ENCODE measurements at regions not wholly inside any gene's neighbourhood (a gene's known extent, or its start where the extent isn't known, plus 50 kb on each side); places are given as distances from the start of the nearest gene placed in this dataset.

GRCh38 chr14:43249116-43249515 is 1258.0 kb downstream of the FSCB start:
- Histone ChIP-seq H3K27me3 (ENCODE audit: control insufficient read depth, insufficient read depth, low read length) (no peaks in the 10 kb centered on the region), H3K9me3 (ENCODE audit: control insufficient read depth, insufficient read depth, low read depth, low read length) (no peaks in the 10 kb centered on the region), H3K27ac (ENCODE audit: low read length) (no peak overlapping the region), H3K4me3 (ENCODE audit: low read depth in 2 of 2, low read length in 2 of 2) (no peak overlapping the region), H3K36me3 (ENCODE audit: control insufficient read depth, insufficient read depth, low read length) (no peaks in the 10 kb centered on the region), H3K4me1 (ENCODE audit: control insufficient read depth, insufficient read depth, low read length) (no peaks in the 10 kb centered on the region)
- DNase-seq (ENCODE audit: low read depth, low spot score) (no peak), ATAC-seq (no peak)
- POLR2A ChIA-PET = no interaction called here
- in situ Hi-C loops (cut with HindIII; ENCODE audit: low pct_unique_long_range_greater_than_20kb, low sequenced_read_pairs) (no loop called here), intact Hi-C loops (cut with micrococcal nuclease; ENCODE audit: unreplicated experiment) (no loop called here)
- no TSS peak for BruUV-seq (replicated peaks)
- TF ChIP-seq SIN3A (IDR thresholded peaks at IDR 0.05; ENCODE audit: borderline replicate concordance, insufficient read depth, low read depth, low read length) (no peak), REST (IDR thresholded peaks at IDR 0.05; ENCODE audit: insufficient read depth in 1 of 2, low read depth in 2 of 2, low read length in 1 of 2) (no peak), CTCF (IDR thresholded peaks at IDR 0.05) (no peak), TCF7L2 (IDR thresholded peaks at IDR 0.05; ENCODE audit: low read depth, low read length) (no peak), POLR2AphosphoS5 (IDR thresholded peaks at IDR 0.05; ENCODE audit: low read depth, low read length) (no peak)
- CTCF ChIA-PET = no interaction called here

- BruUV-seq (replicated peaks) = no TSS peak
- intact Hi-C loops (cut with micrococcal nuclease; ENCODE audit: unreplicated experiment) = no loop called here
- no peak for DNase-seq (ENCODE audit: low read depth, low spot score)
- H3K27ac ChIP-seq (ENCODE audit: low read length) = no peak overlapping the region
- no peak for TF ChIP-seq POLR2AphosphoS5 (IDR thresholded peaks at IDR 0.05; ENCODE audit: low read depth, low read length)
- no peak for TF ChIP-seq CTCF (IDR thresholded peaks at IDR 0.05)
- no peak for TF ChIP-seq SIN3A (IDR thresholded peaks at IDR 0.05; ENCODE audit: borderline replicate concordance, insufficient read depth, low read depth, low read length)
- no peak for TF ChIP-seq TCF7L2 (IDR thresholded peaks at IDR 0.05; ENCODE audit: low read depth, low read length)
- TF ChIP-seq REST (IDR thresholded peaks at IDR 0.05; ENCODE audit: insufficient read depth in 1 of 2, low read depth in 2 of 2, low read length in 1 of 2) = no peak
- no peaks in the 10 kb centered on the region for H3K9me3 ChIP-seq (ENCODE audit: control insufficient read depth, insufficient read depth, low read depth, low read length)
- ATAC-seq = no peak
- no peak overlapping the region for H3K4me3 ChIP-seq (ENCODE audit: low read depth in 2 of 2, low read length in 2 of 2)
- CTCF ChIA-PET = no interaction called here
- no peaks in the 10 kb centered on the region for H3K27me3 ChIP-seq (ENCODE audit: control insufficient read depth, insufficient read depth, low read length)
- H3K36me3 ChIP-seq (ENCODE audit: control insufficient read depth, insufficient read depth, low read length) = no peaks in the 10 kb centered on the region
- in situ Hi-C loops (cut with HindIII; ENCODE audit: low pct_unique_long_range_greater_than_20kb, low sequenced_read_pairs) = no loop called here
- no peaks in the 10 kb centered on the region for H3K4me1 ChIP-seq (ENCODE audit: control insufficient read depth, insufficient read depth, low read length)
- POLR2A ChIA-PET = no interaction called here
Observed at GRCh38 chr14:43247877-43248276, 1259.2 kb downstream of the FSCB start.

Measured in Panc1 (cell line).